Adrenal gland (tissue), 9 donors: ENCODE measurements at regions not wholly inside any gene's neighbourhood (a gene's known extent, or its start where the extent isn't known, plus 50 kb on each side); places are given as distances from the start of the nearest gene placed in this dataset.

ENCODE experiments used
- DNase-seq, 7 donors: peaks; one replicate each; pipeline ENCODE4 v3.0.0-alpha.2; 2019 to 2020
- H3K27ac ChIP-seq, 5 donors: fragments of 200-600 bp; sonication (generic) in 4 of 5; 1 replicate in 3 of 5; 2 replicates in 2 of 5; pipeline versions ENCODE4 v1.5.1 to v1.8.0; 2016 to 2020; ENCODE audit warnings: mild to moderate bottlenecking in 1 of 5
- H3K27me3 ChIP-seq: fragments of 200-600 bp; 2 replicates; pipeline ENCODE4 v1.8.0; 2021
- H3K36me3 ChIP-seq, 2 donors: fragments of 200-600 bp; replicated peaks in 1 of 2; 1 replicate in 1 of 2; 2 replicates in 1 of 2; pipeline versions ENCODE4 v1.5.1 to v1.8.0; 2018 to 2022
- H3K4me1 ChIP-seq, 2 donors: fragments of 200-600 bp; replicated peaks in 1 of 2; 1 replicate in 1 of 2; 2 replicates in 1 of 2; pipeline versions ENCODE4 v1.5.1 to v1.8.0; 2018 to 2021
- H3K4me3 ChIP-seq, 4 donors: fragments of 200-600 bp; sonication (generic) in 3 of 4; one replicate each; pipeline ENCODE4 v1.5.1; 2016 to 2018
- H3K9me3 ChIP-seq, 3 donors: fragments of 200-600 bp; sonication (generic) in 1 of 3; replicated peaks in 1 of 3; 1 replicate in 2 of 3; 2 replicates in 1 of 3; pipeline versions ENCODE4 v1.5.1 to v1.8.0; 2016 to 2021
- CTCF ChIP-seq, 6 experiments: fragments of 450-650 bp in 4 of 6; fragments of 200-600 bp in 2 of 6; sonication (generic) in 1 of 6; IDR thresholded peaks; 1 replicate in 5 of 6; 2 replicates in 1 of 6; pipeline versions ENCODE4 v1.5.1 to v1.8.0; 2016 to 2021; ENCODE audit warnings: antibody characterized with exemption in 6 of 6, mild to moderate bottlenecking in 2 of 6, moderate library complexity in 1 of 6
- POLR2A ChIP-seq, 2 donors: fragments of 450-650 bp; IDR thresholded peaks; one replicate each; pipeline ENCODE4 v1.6.1; 2017; ENCODE audit warnings: antibody characterized with exemption in 2 of 2, mild to moderate bottlenecking in 2 of 2, moderate library complexity in 1 of 2
- WGBS, 4 donors: extraction: QIAGEN DNeasy Blood & Tissue Kit in 2 of 4; methylation state at CpG; one replicate each; pipeline versions ENCODE4 v1.1.5 to v1.1.7; 2013 to 2017; 5-methylcytosine and 5-hydroxymethylcytosine counted together
- intact Hi-C, 2 donors: fragments of 100-400 bp; cut with DNase I; formaldehyde crosslinking; loops; one replicate each; pipeline versions ENCODE4 v1.14.1 to v1.15.0; 2022 to 2023
- donor health status: healthy with polysubstance abuse.
- donor health status: Bipolar disorder and iron deficiency.
- donor health status: DM: yes; HTN: yes; CAD: no.
- donor health status: DM: no; HTN: no; CAD: no.
- donor health status: DM: no; HTN: no; CAD: no.

- no peak overlapping the region for H3K27ac ChIP-seq
- 75 to 88% (median 81%) methylated on average over 5 of the region's 5 CpGs for WGBS, 4 donors
- no peak for TF ChIP-seq POLR2A (IDR thresholded peaks at IDR 0.05)
- no peak for TF ChIP-seq CTCF (IDR thresholded peaks at IDR 0.05)
- no peaks in the 10 kb centered on the region for H3K4me1 ChIP-seq
- no peak for DNase-seq
- H3K9me3 ChIP-seq: no peaks in the 10 kb centered on the region
- intact Hi-C loops: no loop called here
- H3K36me3 ChIP-seq: no peaks in the 10 kb centered on the region
- no peaks in the 10 kb centered on the region for H3K27me3 ChIP-seq
- no peak overlapping the region for H3K4me3 ChIP-seq
Measured at GRCh38 chr20:5486377-5487054, 124.3 kb downstream of the GPCPD1 start.

GRCh38 chr20:5484926-5485325 lies 125.9 kb downstream of the GPCPD1 start:
- Histone ChIP-seq H3K27me3 (no peaks in the 10 kb centered on the region), H3K4me1 (no peaks in the 10 kb centered on the region), H3K9me3 (no peaks in the 10 kb centered on the region), H3K36me3 (no peaks in the 10 kb centered on the region), H3K27ac (no peak overlapping the region), H3K4me3 (no peak overlapping the region)
- no peak for DNase-seq
- TF ChIP-seq POLR2A (IDR thresholded peaks at IDR 0.05): no peak
- no peak for TF ChIP-seq CTCF (IDR thresholded peaks at IDR 0.05)
- intact Hi-C loops: no loop called here
- 72 to 85% (median 83%) methylated on average over 4 to 8 of the region's 8 CpGs for WGBS, 4 donors

- no peak for TF ChIP-seq POLR2A (IDR thresholded peaks at IDR 0.05)
- no peak for TF ChIP-seq CTCF (IDR thresholded peaks at IDR 0.05)
- Histone ChIP-seq H3K27ac (no peak overlapping the region), H3K27me3 (no peaks in the 10 kb centered on the region), H3K9me3 (no peaks in the 10 kb centered on the region), H3K4me3 (no peak overlapping the region), H3K4me1 (no peaks in the 10 kb centered on the region), H3K36me3 (no peaks in the 10 kb centered on the region)
- intact Hi-C loops: no loop called here
- DNase-seq: no peak
- 71 to 81% (median 74%) methylated on average over 6 of the region's 6 CpGs for WGBS, 4 donors
Measured at GRCh38 chr20:5484346-5484745, 126.5 kb downstream of the GPCPD1 start.

GRCh38 chr20:5482791-5483190 lies 128.0 kb downstream of the GPCPD1 start:
- H3K4me1 ChIP-seq: no peaks in the 10 kb centered on the region
- no peaks in the 10 kb centered on the region for H3K9me3 ChIP-seq
- H3K27ac ChIP-seq: no peak overlapping the region
- intact Hi-C loops: no loop called here
- H3K27me3 ChIP-seq: no peaks in the 10 kb centered on the region
- no peak for DNase-seq
- 64 to 81% (median 67%) methylated on average over 2 of the region's 2 CpGs for WGBS, 4 donors
- no peak overlapping the region for H3K4me3 ChIP-seq
- no peak for TF ChIP-seq POLR2A (IDR thresholded peaks at IDR 0.05)
- no peak for TF ChIP-seq CTCF (IDR thresholded peaks at IDR 0.05)
- H3K36me3 ChIP-seq: no peaks in the 10 kb centered on the region
